Upper lobe of right lung (tissue), 1 donor: ENCODE measurements at regions not wholly inside any gene's neighbourhood (a gene's known extent, or its start where the extent isn't known, plus 50 kb on each side); places are given as distances from the start of the nearest gene placed in this dataset.

Experiments
- ATAC-seq: fragments of 200-7000 bp; cut with Tn5 transposase; one replicate; pipeline ENCODE4 v1.9.1; 2020; ENCODE audit warnings: mild to moderate bottlenecking, moderate library complexity
- DNase-seq: peaks from one replicate; pipeline ENCODE4 v3.0.0-alpha.2; 2020
- H3K27ac ChIP-seq: fragments of 200-600 bp; one replicate; pipeline ENCODE4 v1.8.0; 2022
- H3K27me3 ChIP-seq: fragments of 200-600 bp; one replicate; pipeline ENCODE4 v1.8.0; 2022; ENCODE audit warnings: mild to moderate bottlenecking
- H3K36me3 ChIP-seq: fragments of 200-600 bp; one replicate; pipeline ENCODE4 v1.8.0; 2022
- H3K4me1 ChIP-seq: fragments of 200-600 bp; one replicate; pipeline ENCODE4 v1.8.0; 2022
- H3K4me3 ChIP-seq: fragments of 200-600 bp; one replicate; pipeline ENCODE4 v1.8.0; 2022; ENCODE audit warnings: mild to moderate bottlenecking
- H3K9me3 ChIP-seq: fragments of 200-600 bp; one replicate; pipeline ENCODE4 v1.8.0; 2022
- CTCF ChIP-seq: fragments of 200-600 bp; IDR thresholded peaks from one replicate; pipeline ENCODE4 v1.8.0; 2022; ENCODE audit warnings: antibody characterized with exemption
- intact Hi-C: fragments of 100-400 bp; cut with DNase I; formaldehyde crosslinking; loops from one replicate; pipeline ENCODE4 v1.11.0; 2022
- donor health status: DM: no; HTN: yes; CAD: no; lungs with severe emphysema.

DNA sequence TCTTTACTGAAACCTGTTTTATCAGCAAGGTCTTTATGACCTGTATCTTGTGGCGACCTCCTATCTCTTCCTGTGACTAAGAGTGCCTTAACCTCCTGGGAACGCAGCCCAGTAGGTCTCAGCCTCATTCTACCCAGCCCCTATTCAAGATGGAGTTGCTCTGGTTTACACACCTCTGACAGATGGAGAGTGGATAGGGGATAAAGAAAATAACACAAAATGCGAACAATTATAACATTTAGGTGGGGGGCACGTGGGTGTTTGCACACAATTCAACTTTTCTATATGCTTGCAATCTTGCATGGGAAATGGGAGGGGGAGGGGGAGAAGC, 83.3 kb downstream of the RMI2 start:
- Histone ChIP-seq H3K4me1 (no peaks in the 10 kb centered on the region), H3K9me3 (no peaks in the 10 kb centered on the region), H3K4me3 (no peak overlapping the region), H3K27ac (no peak overlapping the region), H3K27me3 (no peaks in the 10 kb centered on the region), H3K36me3 (no peaks in the 10 kb centered on the region)
- DNase-seq = no peak
- intact Hi-C loops = no loop called here
- TF ChIP-seq CTCF = no peak
- ATAC-seq = no peak

DNA sequence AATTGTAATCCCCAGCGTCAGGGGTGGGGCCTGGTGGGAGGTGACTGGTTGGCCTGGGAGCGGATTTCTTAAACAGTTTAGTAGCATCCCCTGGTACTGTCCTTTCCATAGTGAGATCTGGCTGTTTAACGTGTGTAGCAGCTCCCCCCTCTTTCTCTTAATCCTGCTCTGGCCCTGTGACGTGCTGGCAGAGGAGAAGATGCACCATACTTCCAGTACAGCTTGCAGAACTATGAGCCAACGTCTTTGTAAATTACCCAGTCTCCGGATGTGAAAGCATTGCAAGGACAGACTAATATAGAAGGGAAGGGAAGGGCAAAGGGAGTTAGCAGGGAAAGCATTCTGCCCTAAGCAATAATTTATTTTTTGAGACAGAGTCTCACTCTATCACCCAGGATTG, 83.9 kb downstream of the RMI2 start:
- Histone ChIP-seq H3K4me3 (no peak overlapping the region), H3K4me1 (no peaks in the 10 kb centered on the region), H3K27me3 (no peaks in the 10 kb centered on the region), H3K9me3 (no peaks in the 10 kb centered on the region), H3K27ac (no peak overlapping the region), H3K36me3 (no peaks in the 10 kb centered on the region)
- DNase-seq (no peak), ATAC-seq (no peak)
- intact Hi-C loops = no loop called here
- no peak for TF ChIP-seq CTCF

GRCh38 chr16:11429823-11430222, 84.6 kb downstream of the RMI2 start:
- ATAC-seq (peak; percentile 78), DNase-seq (no peak)
- intact Hi-C loops = no loop called here
- no peak overlapping the region for H3K4me3 ChIP-seq
- H3K27ac ChIP-seq = no peak overlapping the region
- no peaks in the 10 kb centered on the region for H3K27me3 ChIP-seq
- no peaks in the 10 kb centered on the region for H3K4me1 ChIP-seq
- H3K36me3 ChIP-seq = no peaks in the 10 kb centered on the region
- no peaks in the 10 kb centered on the region for H3K9me3 ChIP-seq
- TF ChIP-seq CTCF = no peak

- Histone ChIP-seq H3K27ac (no peak overlapping the region), H3K36me3 (no peaks in the 10 kb centered on the region), H3K9me3 (no peaks in the 10 kb centered on the region), H3K4me1 (no peaks in the 10 kb centered on the region), H3K4me3 (no peak overlapping the region), H3K27me3 (no peaks in the 10 kb centered on the region)
- no peak for DNase-seq
- ATAC-seq = no peak
- TF ChIP-seq CTCF = no peak
- intact Hi-C loops = no loop called here
These were observed 85.5 kb downstream of the RMI2 start for GRCh38 chr16:11430601-11431317.

GRCh38 chr16:11431915-11432465, 86.7 kb downstream of the RMI2 start:
- H3K4me1 ChIP-seq = no peaks in the 10 kb centered on the region

More at GRCh38 chr16:11431915-11432465, 86.7 kb downstream of the RMI2 start:
- Histone ChIP-seq H3K4me3 (no peak overlapping the region), H3K36me3 (no peaks in the 10 kb centered on the region), H3K27ac (no peak overlapping the region), H3K27me3 (no peaks in the 10 kb centered on the region), H3K9me3 (no peaks in the 10 kb centered on the region)
- intact Hi-C loops = no loop called here
- ATAC-seq = no peak
- TF ChIP-seq CTCF = no peak
- DNase-seq = no peak
